Upper lobe of left lung (tissue), 6 donors: ENCODE measurements at regions not wholly inside any gene's neighbourhood (a gene's known extent, or its start where the extent isn't known, plus 50 kb on each side); places are given as distances from the start of the nearest gene placed in this dataset.

ENCODE experiments used
- ATAC-seq, 2 donors: fragments of 200-7000 bp; cut with Tn5 transposase; one replicate each; pipeline ENCODE4 v1.9.1; 2022; ENCODE audit warnings: mild to moderate bottlenecking in 2 of 2, moderate library complexity in 2 of 2; ENCODE audit not compliant: low FRiP score in 2 of 2
- DNase-seq, 2 donors: peaks; one replicate each; pipeline ENCODE4 v3.0.0-alpha.2; 2019 to 2020
- H3K27ac ChIP-seq, 4 donors: fragments of 200-600 bp; sonication (generic); one replicate each; pipeline ENCODE4 v1.5.1; 2016 to 2019
- H3K27me3 ChIP-seq, 4 donors: fragments of 200-600 bp; sonication (generic); one replicate each; pipeline ENCODE4 v1.5.1; 2017 to 2019
- H3K36me3 ChIP-seq, 4 donors: fragments of 200-600 bp; sonication (generic); one replicate each; pipeline ENCODE4 v1.5.1; 2016 to 2019
- H3K4me1 ChIP-seq, 4 donors: fragments of 200-600 bp; sonication (generic); one replicate each; pipeline ENCODE4 v1.5.1; 2018 to 2019
- H3K4me3 ChIP-seq, 4 donors: fragments of 200-600 bp; sonication (generic); one replicate each; pipeline ENCODE4 v1.5.1; 2017 to 2019; ENCODE audit warnings: mild to moderate bottlenecking in 2 of 4, moderate library complexity in 1 of 4
- H3K9me3 ChIP-seq, 4 donors: fragments of 200-600 bp; sonication (generic); one replicate each; pipeline ENCODE4 v1.5.1; 2018 to 2019
- CTCF ChIP-seq, 6 experiments: fragments of 450-650 bp in 4 of 6; fragments of 200-600 bp in 2 of 6; sonication (generic) in 2 of 6; IDR thresholded peaks; one replicate each; pipeline ENCODE4 v1.5.1; 2016 to 2019; ENCODE audit warnings: antibody characterized with exemption in 6 of 6
- EP300 ChIP-seq, 4 donors: sonication (generic); formaldehyde crosslinking; IDR thresholded peaks; one replicate each; pipeline ENCODE4 v1.5.1; 2017; ENCODE audit warnings: antibody characterized with exemption in 4 of 4, control low read depth in 2 of 4
- POLR2A ChIP-seq, 4 donors: fragments of 450-650 bp; IDR thresholded peaks; one replicate each; pipeline ENCODE4 v1.5.1; 2016 to 2017; ENCODE audit warnings: antibody characterized with exemption in 4 of 4, mild to moderate bottlenecking in 2 of 4
- POLR2AphosphoS5 ChIP-seq, 2 donors: sonication (generic); formaldehyde crosslinking; IDR thresholded peaks; one replicate each; pipeline ENCODE4 v1.5.1; 2017; ENCODE audit warnings: antibody characterized with exemption in 2 of 2
- WGBS, 2 donors: methylation state at CpG; one replicate each; pipeline ENCODE4 v1.1.5; 2017 to 2018; 5-methylcytosine and 5-hydroxymethylcytosine counted together
- donor health status: DM: no; HTN: no; CAD: no; lungs with moderate emphysema.
- donor health status: DM: no; HTN: yes; CAD: no; lungs with severe emphysema.

- Histone ChIP-seq H3K9me3 (no peaks in the 10 kb centered on the region), H3K4me1 (no peaks in the 10 kb centered on the region), H3K4me3 (no peak overlapping the region), H3K27me3 (no peaks in the 10 kb centered on the region), H3K36me3 (no peaks in the 10 kb centered on the region), H3K27ac (no peak overlapping the region)
- DNase-seq (no peak), ATAC-seq (no peak)
- no peak for TF ChIP-seq CTCF (IDR thresholded peaks at IDR 0.05)
- no peak for TF ChIP-seq POLR2AphosphoS5 (IDR thresholded peaks at IDR 0.05)
- TF ChIP-seq POLR2A (IDR thresholded peaks at IDR 0.05), result no peak
- no peak for TF ChIP-seq EP300 (IDR thresholded peaks at IDR 0.05)
- WGBS, 2 donors, result 73 to 77% methylated on average over 9 of the region's 9 CpGs
These were observed 109.2 kb downstream of the RRM1 start for GRCh38 chr11:4203603-4204360.

- Histone ChIP-seq H3K4me3 (no peak overlapping the region), H3K36me3 (no peaks in the 10 kb centered on the region), H3K27me3 (no peaks in the 10 kb centered on the region), H3K9me3 (no peaks in the 10 kb centered on the region), H3K4me1 (no peaks in the 10 kb centered on the region), H3K27ac (no peak overlapping the region)
- ATAC-seq, result no peak
- TF ChIP-seq CTCF (IDR thresholded peaks at IDR 0.05) (no peak), POLR2AphosphoS5 (IDR thresholded peaks at IDR 0.05) (no peak), EP300 (IDR thresholded peaks at IDR 0.05) (no peak), POLR2A (IDR thresholded peaks at IDR 0.05) (no peak)
- DNase-seq, result no peak
These were observed 108.2 kb downstream of the RRM1 start for GRCh38 chr11:4202749-4203148.

GRCh38 chr11:4197112-4197511, 102.5 kb downstream of the RRM1 start:
- WGBS, 2 donors, result 85% methylated on average over 2 of the region's 2 CpGs
- no peaks in the 10 kb centered on the region for H3K9me3 ChIP-seq
- no peak overlapping the region for H3K4me3 ChIP-seq

GRCh38 chr11:4195909-4196308, 101.3 kb downstream of the RRM1 start:
- Histone ChIP-seq H3K27ac (no peak overlapping the region), H3K4me1 (no peaks in the 10 kb centered on the region), H3K9me3 (no peaks in the 10 kb centered on the region), H3K36me3 (no peaks in the 10 kb centered on the region), H3K4me3 (no peak overlapping the region), H3K27me3 (no peaks in the 10 kb centered on the region)
- ATAC-seq (no peak), DNase-seq (no peak)
- TF ChIP-seq CTCF (IDR thresholded peaks at IDR 0.05) (no peak), POLR2A (IDR thresholded peaks at IDR 0.05) (no peak), POLR2AphosphoS5 (IDR thresholded peaks at IDR 0.05) (no peak), EP300 (IDR thresholded peaks at IDR 0.05) (no peak)
- WGBS, 2 donors, result 48 to 57% methylated on average over 2 of the region's 2 CpGs

More at GRCh38 chr11:4197112-4197511, 102.5 kb downstream of the RRM1 start:
- DNase-seq, result no peak
- H3K27me3 ChIP-seq, result no peaks in the 10 kb centered on the region
- no peak overlapping the region for H3K27ac ChIP-seq
- ATAC-seq, result no peak
- H3K4me1 ChIP-seq, result no peaks in the 10 kb centered on the region
- no peaks in the 10 kb centered on the region for H3K36me3 ChIP-seq
- TF ChIP-seq EP300 (IDR thresholded peaks at IDR 0.05) (no peak), POLR2AphosphoS5 (IDR thresholded peaks at IDR 0.05) (no peak), CTCF (IDR thresholded peaks at IDR 0.05) (no peak), POLR2A (IDR thresholded peaks at IDR 0.05) (no peak)

- no peak for TF ChIP-seq EP300 (IDR thresholded peaks at IDR 0.05)
- no peak for TF ChIP-seq CTCF (IDR thresholded peaks at IDR 0.05)
- no peak for TF ChIP-seq POLR2AphosphoS5 (IDR thresholded peaks at IDR 0.05)
- no peak for TF ChIP-seq POLR2A (IDR thresholded peaks at IDR 0.05)
- ATAC-seq, result no peak
- Histone ChIP-seq H3K36me3 (no peaks in the 10 kb centered on the region), H3K4me3 (no peak overlapping the region), H3K4me1 (no peaks in the 10 kb centered on the region), H3K27me3 (no peaks in the 10 kb centered on the region), H3K9me3 (no peaks in the 10 kb centered on the region), H3K27ac (no peak overlapping the region)
- no peak for DNase-seq
- WGBS, 2 donors, result 73 to 84% methylated on average over 1 of the region's 1 CpG
These were observed 100.3 kb downstream of the RRM1 start for GRCh38 chr11:4194889-4195288.
